ENCODE measurements at regions not wholly inside any gene's neighbourhood (a gene's known extent, or its start where the extent isn't known, plus 50 kb on each side); places are given as distances from the start of the nearest gene placed in this dataset.

DNA sequence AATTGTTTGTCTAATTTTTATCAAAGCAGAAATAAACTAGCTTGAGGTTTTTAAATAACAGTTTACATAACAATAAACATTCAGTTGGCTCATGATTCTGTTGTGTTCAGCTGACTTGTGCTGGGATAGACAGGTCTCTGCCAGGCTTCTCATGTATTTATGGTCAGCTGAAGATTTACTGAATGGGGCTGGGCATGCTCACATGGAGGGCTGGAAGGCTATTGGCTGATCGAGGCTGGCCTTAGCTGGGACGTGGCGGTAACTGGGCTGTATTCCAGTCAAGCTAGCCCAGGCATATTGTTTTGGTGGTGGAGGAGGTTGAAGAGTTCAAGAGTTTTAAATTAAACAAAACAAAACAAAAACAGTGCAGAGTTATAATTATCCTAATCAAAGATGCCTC lies 251.0 kb upstream of the MTPN start:
- Histone ChIP-seq H3K9ac (ENCODE audit: low read length in 2 of 2) (no peak overlapping the region), H3K36me3 (ENCODE audit: control insufficient read depth in 2 of 2, insufficient read depth in 2 of 2, low read length in 2 of 2) (no peaks in the 10 kb centered on the region), H3K27me3 (ENCODE audit: control insufficient read depth in 1 of 2, insufficient read depth in 2 of 2, low read length in 2 of 2) (no peaks in the 10 kb centered on the region), H3K4me1 (ENCODE audit: control insufficient read depth, insufficient read depth, low read length) (no peaks in the 10 kb centered on the region), H3K4me3 (ENCODE audit: low read length in 2 of 2) (no peak overlapping the region), H3K9me3 (ENCODE audit: control insufficient read depth in 2 of 2, low read length in 2 of 2) (peaks cover 2 to 7% of the 10 kb centered on the region in 2 donors), H3K27ac (ENCODE audit: low read length) (no peak overlapping the region)

DNA sequence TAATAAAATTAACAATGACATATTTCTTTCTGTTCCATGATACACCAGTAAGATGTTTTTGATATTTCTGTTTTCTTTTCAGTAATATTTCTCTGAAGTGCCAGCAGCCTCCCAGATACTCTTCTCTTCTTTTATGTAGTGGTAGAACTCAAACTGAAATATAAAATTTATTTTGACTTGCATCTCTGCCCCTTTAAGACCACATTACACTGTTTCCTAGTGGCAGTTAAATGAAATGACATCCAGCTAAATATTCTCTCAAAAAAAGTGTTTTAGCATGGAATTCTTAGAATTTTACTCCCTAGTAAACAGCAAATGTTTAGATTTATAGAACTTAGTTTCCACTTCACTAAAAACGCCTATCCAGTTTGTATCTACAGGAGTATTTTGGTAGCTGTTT lies 237.2 kb upstream of the MTPN start:
- Histone ChIP-seq H3K4me1 (ENCODE audit: control insufficient read depth, insufficient read depth, low read length) (no peaks in the 10 kb centered on the region), H3K4me3 (ENCODE audit: low read length in 2 of 2) (no peak overlapping the region), H3K9me3 (ENCODE audit: control insufficient read depth in 2 of 2, low read length in 2 of 2) (no peaks in the 10 kb centered on the region), H3K9ac (ENCODE audit: low read length in 2 of 2) (no peak overlapping the region), H3K36me3 (ENCODE audit: control insufficient read depth in 2 of 2, insufficient read depth in 2 of 2, low read length in 2 of 2) (no peaks in the 10 kb centered on the region), H3K27ac (ENCODE audit: low read length) (no peak overlapping the region), H3K27me3 (ENCODE audit: control insufficient read depth in 1 of 2, insufficient read depth in 2 of 2, low read length in 2 of 2) (no peaks in the 10 kb centered on the region)

DNA sequence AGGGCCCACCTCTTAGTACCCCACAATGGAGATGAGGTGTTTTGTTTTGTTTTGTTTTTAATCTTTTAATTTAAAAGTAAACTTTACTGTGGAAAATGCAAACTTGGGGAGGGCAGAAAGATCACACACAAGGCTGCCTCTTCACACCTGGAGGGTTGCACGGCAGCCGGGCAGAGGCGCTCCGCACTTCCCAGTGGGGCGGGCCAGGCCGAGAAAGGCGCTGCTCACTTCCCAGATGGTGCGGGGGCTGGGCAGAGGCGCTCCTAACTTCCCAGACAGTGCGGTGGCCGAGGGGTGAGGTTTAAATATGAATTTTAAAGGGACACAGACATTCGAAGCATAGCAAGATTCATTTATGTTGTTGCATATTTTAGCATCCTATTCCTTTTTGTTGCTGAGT lies 235.9 kb upstream of the MTPN start:
- H3K4me1 ChIP-seq (ENCODE audit: control insufficient read depth, insufficient read depth, low read length) = no peaks in the 10 kb centered on the region
- H3K27me3 ChIP-seq (ENCODE audit: control insufficient read depth in 1 of 2, insufficient read depth in 2 of 2, low read length in 2 of 2) = no peaks in the 10 kb centered on the region
- no peak overlapping the region for H3K4me3 ChIP-seq (ENCODE audit: low read length in 2 of 2)
- no peak overlapping the region for H3K9ac ChIP-seq (ENCODE audit: low read length in 2 of 2)
- H3K27ac ChIP-seq (ENCODE audit: low read length) = no peak overlapping the region
- H3K9me3 ChIP-seq (ENCODE audit: control insufficient read depth in 2 of 2, low read length in 2 of 2) = no peaks in the 10 kb centered on the region
- H3K36me3 ChIP-seq (ENCODE audit: control insufficient read depth in 2 of 2, insufficient read depth in 2 of 2, low read length in 2 of 2) = no peaks in the 10 kb centered on the region

DNA sequence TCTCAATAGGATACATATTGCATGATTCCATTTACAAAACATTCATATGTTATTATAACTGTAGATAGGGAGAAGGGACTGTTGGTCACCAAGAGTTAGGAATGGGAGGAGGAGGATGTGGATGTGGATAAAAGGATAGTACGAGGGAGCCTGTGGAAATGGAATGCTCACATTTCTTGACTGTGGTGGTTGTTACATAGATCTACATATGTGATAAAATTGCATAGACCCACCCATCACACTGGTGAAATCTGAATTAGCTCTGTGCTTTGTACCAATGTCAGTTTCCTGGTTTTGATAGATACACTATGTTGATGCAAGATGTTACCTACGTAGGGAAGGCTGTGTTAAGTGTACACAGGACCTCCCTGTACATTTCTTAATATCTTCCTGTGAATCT lies 233.5 kb upstream of the MTPN start:
- H3K9me3 ChIP-seq (ENCODE audit: control insufficient read depth in 2 of 2, low read length in 2 of 2) = no peaks in the 10 kb centered on the region
- no peaks in the 10 kb centered on the region for H3K36me3 ChIP-seq (ENCODE audit: control insufficient read depth in 2 of 2, insufficient read depth in 2 of 2, low read length in 2 of 2)

DNA sequence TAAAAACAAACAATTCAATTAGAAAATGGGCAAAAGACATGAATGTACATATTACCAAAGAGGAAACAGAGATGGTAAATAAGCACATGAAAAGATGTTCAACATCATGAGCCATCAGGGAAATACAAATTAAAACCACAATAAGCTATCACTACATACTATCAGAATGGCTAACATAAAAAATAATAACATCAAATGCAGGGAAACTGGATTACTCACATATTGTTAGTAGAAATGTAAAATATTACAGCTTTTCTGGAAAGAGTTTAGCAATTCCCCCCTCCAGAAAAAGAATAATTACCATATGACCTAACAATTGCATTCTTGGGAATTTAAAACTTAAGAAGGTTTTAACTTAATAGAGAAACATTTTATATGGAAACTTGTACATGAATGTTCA lies 232.9 kb upstream of the MTPN start:
- H3K9ac ChIP-seq (ENCODE audit: low read length in 2 of 2) = no peak overlapping the region
- no peaks in the 10 kb centered on the region for H3K4me1 ChIP-seq (ENCODE audit: control insufficient read depth, insufficient read depth, low read length)
- H3K36me3 ChIP-seq (ENCODE audit: control insufficient read depth in 2 of 2, insufficient read depth in 2 of 2, low read length in 2 of 2) = no peaks in the 10 kb centered on the region
- H3K27me3 ChIP-seq (ENCODE audit: control insufficient read depth in 1 of 2, insufficient read depth in 2 of 2, low read length in 2 of 2) = no peaks in the 10 kb centered on the region
- H3K4me3 ChIP-seq (ENCODE audit: low read length in 2 of 2) = no peak overlapping the region
- H3K9me3 ChIP-seq (ENCODE audit: control insufficient read depth in 2 of 2, low read length in 2 of 2) = no peaks in the 10 kb centered on the region
- H3K27ac ChIP-seq (ENCODE audit: low read length) = no peak overlapping the region

More for the DNA sequence above, 233.5 kb upstream of the MTPN start:
- H3K27ac ChIP-seq (ENCODE audit: low read length) = no peak overlapping the region
- no peak overlapping the region for H3K4me3 ChIP-seq (ENCODE audit: low read length in 2 of 2)
- no peaks in the 10 kb centered on the region for H3K27me3 ChIP-seq (ENCODE audit: control insufficient read depth in 1 of 2, insufficient read depth in 2 of 2, low read length in 2 of 2)
- H3K4me1 ChIP-seq (ENCODE audit: control insufficient read depth, insufficient read depth, low read length) = no peaks in the 10 kb centered on the region
- no peak overlapping the region for H3K9ac ChIP-seq (ENCODE audit: low read length in 2 of 2)

DNA sequence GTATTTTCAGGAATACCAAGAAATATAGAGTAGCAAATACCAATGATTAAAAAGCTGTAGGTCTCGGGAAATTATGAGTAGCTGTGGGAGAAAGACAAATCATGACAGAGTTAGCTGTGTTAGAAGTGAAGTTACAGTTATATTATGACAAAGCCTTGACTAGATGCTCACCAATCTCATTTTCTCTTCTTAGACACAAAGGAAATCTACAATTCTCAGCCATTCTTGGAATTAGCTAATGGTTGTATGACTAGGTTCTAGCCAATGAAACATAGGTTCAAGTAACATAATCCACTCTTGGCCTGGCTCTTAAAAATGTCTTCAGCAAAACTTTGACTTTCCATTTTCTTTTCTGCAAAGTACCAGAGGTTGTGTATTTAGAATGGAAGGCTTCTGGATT lies 228.8 kb upstream of the MTPN start:
- H3K36me3 ChIP-seq (ENCODE audit: control insufficient read depth in 2 of 2, insufficient read depth in 2 of 2, low read length in 2 of 2) = no peaks in the 10 kb centered on the region

DNA sequence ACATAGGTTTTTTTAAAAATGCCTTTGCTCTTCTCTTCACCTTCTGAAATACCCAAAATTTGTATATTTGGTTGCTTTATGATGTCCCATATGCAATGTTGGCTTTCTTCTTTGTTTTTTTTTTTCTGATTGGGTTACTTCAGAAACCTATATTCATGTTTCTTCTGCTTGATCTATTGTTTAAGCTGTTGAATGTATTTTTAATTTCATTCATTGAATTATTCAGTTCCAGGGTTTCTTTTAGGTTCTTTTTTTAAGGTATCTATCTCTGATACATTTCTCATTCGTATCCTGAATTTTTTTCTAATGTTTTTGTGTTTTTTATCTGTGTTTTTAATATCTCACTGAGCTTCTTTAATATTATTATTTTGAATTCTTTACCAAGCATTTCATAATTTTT lies 221.0 kb upstream of the MTPN start:
- Histone ChIP-seq H3K9me3 (ENCODE audit: control insufficient read depth in 2 of 2, low read length in 2 of 2) (peaks cover 0 to 3% of the 10 kb centered on the region in 2 donors), H3K36me3 (ENCODE audit: control insufficient read depth in 2 of 2, insufficient read depth in 2 of 2, low read length in 2 of 2) (no peaks in the 10 kb centered on the region), H3K27ac (ENCODE audit: low read length) (no peak overlapping the region), H3K4me3 (ENCODE audit: low read length in 2 of 2) (no peak overlapping the region), H3K4me1 (ENCODE audit: control insufficient read depth, insufficient read depth, low read length) (no peaks in the 10 kb centered on the region), H3K27me3 (ENCODE audit: control insufficient read depth in 1 of 2, insufficient read depth in 2 of 2, low read length in 2 of 2) (no peaks in the 10 kb centered on the region), H3K9ac (ENCODE audit: low read length in 2 of 2) (no peak overlapping the region)

More for the DNA sequence above, 228.8 kb upstream of the MTPN start:
- Histone ChIP-seq H3K9ac (ENCODE audit: low read length in 2 of 2) (no peak overlapping the region), H3K27me3 (ENCODE audit: control insufficient read depth in 1 of 2, insufficient read depth in 2 of 2, low read length in 2 of 2) (no peaks in the 10 kb centered on the region), H3K4me1 (ENCODE audit: control insufficient read depth, insufficient read depth, low read length) (no peaks in the 10 kb centered on the region), H3K4me3 (ENCODE audit: low read length in 2 of 2) (no peak overlapping the region), H3K9me3 (ENCODE audit: control insufficient read depth in 2 of 2, low read length in 2 of 2) (no peaks in the 10 kb centered on the region), H3K27ac (ENCODE audit: low read length) (no peak overlapping the region)

DNA sequence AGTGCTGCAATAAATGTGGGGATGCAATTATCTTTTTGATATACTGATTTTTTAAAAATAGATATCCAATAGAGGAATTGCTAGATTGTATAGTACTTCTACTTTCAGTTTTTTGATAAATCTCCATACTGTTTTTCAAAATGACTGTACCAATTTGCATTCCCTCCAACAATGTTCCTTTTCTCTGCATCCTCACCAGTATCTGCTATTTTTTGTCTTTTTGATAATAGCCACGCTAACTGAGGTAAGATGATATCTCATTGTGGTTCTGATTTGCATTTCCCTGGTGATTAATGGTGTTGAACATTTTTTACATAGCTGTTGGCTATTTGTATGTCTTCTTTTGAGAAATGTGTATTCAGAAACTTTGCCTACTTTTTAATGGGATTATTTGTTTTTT lies 217.7 kb upstream of the MTPN start:
- no peak overlapping the region for H3K4me3 ChIP-seq (ENCODE audit: low read length in 2 of 2)
- no peaks in the 10 kb centered on the region for H3K27me3 ChIP-seq (ENCODE audit: control insufficient read depth in 1 of 2, insufficient read depth in 2 of 2, low read length in 2 of 2)
- H3K9ac ChIP-seq (ENCODE audit: low read length in 2 of 2) = no peak overlapping the region
- H3K36me3 ChIP-seq (ENCODE audit: control insufficient read depth in 2 of 2, insufficient read depth in 2 of 2, low read length in 2 of 2) = no peaks in the 10 kb centered on the region
- peaks cover 0 to 4% of the 10 kb centered on the region in 2 donors for H3K9me3 ChIP-seq (ENCODE audit: control insufficient read depth in 2 of 2, low read length in 2 of 2)
- H3K27ac ChIP-seq (ENCODE audit: low read length) = no peak overlapping the region
- no peaks in the 10 kb centered on the region for H3K4me1 ChIP-seq (ENCODE audit: control insufficient read depth, insufficient read depth, low read length)

DNA sequence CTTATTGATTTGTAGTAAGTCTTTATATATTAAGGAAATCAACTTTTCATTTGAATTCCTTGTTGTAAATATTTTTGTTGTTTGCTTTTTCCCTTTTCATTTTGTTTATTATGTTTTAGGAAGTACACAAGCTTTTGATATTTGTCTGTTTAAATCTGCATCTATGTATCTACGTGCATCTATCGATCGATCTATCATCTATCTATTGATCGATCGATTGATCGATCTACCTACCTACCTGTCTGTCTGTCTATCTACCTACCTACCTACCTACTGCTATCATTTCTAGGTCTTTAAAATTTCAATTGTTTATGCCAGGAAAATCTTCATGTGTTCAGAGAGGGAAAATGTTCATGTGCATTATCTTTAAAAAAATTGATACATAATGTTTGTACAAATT lies 216.8 kb upstream of the MTPN start:
- Histone ChIP-seq H3K9me3 (ENCODE audit: control insufficient read depth in 2 of 2, low read length in 2 of 2) (peaks cover 0 to 4% of the 10 kb centered on the region in 2 donors), H3K27me3 (ENCODE audit: control insufficient read depth in 1 of 2, insufficient read depth in 2 of 2, low read length in 2 of 2) (no peaks in the 10 kb centered on the region), H3K4me1 (ENCODE audit: control insufficient read depth, insufficient read depth, low read length) (no peaks in the 10 kb centered on the region), H3K36me3 (ENCODE audit: control insufficient read depth in 2 of 2, insufficient read depth in 2 of 2, low read length in 2 of 2) (no peaks in the 10 kb centered on the region), H3K4me3 (ENCODE audit: low read length in 2 of 2) (no peak overlapping the region), H3K27ac (ENCODE audit: low read length) (no peak overlapping the region), H3K9ac (ENCODE audit: low read length in 2 of 2) (no peak overlapping the region)

DNA sequence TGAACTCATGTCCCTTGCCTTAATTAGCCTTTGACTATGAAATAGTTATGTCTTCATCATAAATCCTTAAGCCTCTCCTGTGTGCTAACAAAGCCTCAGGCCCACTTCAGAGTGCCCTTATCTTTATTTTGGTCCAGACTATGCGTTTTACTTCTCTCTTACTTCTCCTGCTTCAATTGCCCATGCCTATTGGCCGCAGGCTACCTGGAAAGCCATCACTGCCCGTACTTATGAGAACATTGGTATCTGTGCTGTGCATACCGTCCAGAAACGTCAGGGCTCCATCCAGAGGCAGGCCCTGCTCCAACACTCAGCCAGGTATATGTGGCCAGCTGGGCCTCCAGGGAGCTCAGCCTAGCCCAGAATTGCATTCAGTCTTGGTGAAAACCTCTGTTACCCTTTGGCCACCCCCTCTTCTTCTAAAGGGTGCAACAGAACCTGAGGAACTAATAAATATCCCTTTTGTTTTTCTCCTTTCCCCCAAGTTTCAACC lies 212.4 kb upstream of the MTPN start:
- no peaks in the 10 kb centered on the region for H3K36me3 ChIP-seq (ENCODE audit: control insufficient read depth in 2 of 2, insufficient read depth in 2 of 2, low read length in 2 of 2)
- H3K4me3 ChIP-seq (ENCODE audit: low read length in 2 of 2) = no peak overlapping the region
- no peaks in the 10 kb centered on the region for H3K4me1 ChIP-seq (ENCODE audit: control insufficient read depth, insufficient read depth, low read length)
- no peaks in the 10 kb centered on the region for H3K27me3 ChIP-seq (ENCODE audit: control insufficient read depth in 1 of 2, insufficient read depth in 2 of 2, low read length in 2 of 2)
- peaks cover 0 to 2% of the 10 kb centered on the region in 2 donors for H3K9me3 ChIP-seq (ENCODE audit: control insufficient read depth in 2 of 2, low read length in 2 of 2)
- no peak overlapping the region for H3K27ac ChIP-seq (ENCODE audit: low read length)
- no peak overlapping the region for H3K9ac ChIP-seq (ENCODE audit: low read length in 2 of 2)

DNA sequence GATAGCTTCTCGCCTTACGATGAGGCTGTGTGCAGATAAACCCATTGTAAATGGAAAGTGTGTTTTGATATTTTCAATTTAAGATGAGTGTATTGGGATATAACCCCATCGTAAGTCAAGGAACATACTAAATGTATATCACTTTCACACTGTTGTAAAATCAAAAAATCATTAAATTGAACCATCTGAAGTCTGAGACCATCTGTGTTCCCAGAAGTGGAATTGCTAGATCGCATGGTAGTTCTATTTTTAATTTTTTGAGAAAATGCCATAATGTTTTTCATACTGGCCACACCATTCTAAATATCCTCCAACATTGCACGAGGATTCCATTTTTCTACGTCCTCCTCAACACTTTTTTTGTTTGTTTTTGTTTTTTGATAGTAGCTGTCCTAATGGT lies 209.1 kb upstream of the MTPN start:
- Histone ChIP-seq H3K27me3 (ENCODE audit: control insufficient read depth in 1 of 2, insufficient read depth in 2 of 2, low read length in 2 of 2) (no peaks in the 10 kb centered on the region), H3K4me1 (ENCODE audit: control insufficient read depth, insufficient read depth, low read length) (no peaks in the 10 kb centered on the region), H3K9ac (ENCODE audit: low read length in 2 of 2) (no peak overlapping the region), H3K9me3 (ENCODE audit: control insufficient read depth in 2 of 2, low read length in 2 of 2) (no peaks in the 10 kb centered on the region), H3K27ac (ENCODE audit: low read length) (no peak overlapping the region), H3K36me3 (ENCODE audit: control insufficient read depth in 2 of 2, insufficient read depth in 2 of 2, low read length in 2 of 2) (no peaks in the 10 kb centered on the region), H3K4me3 (ENCODE audit: low read length in 2 of 2) (no peak overlapping the region)

Measured in stomach smooth muscle (tissue), 2 donors.